Left renal cortex interstitium (tissue), 4 donors: ENCODE measurements at regions not wholly inside any gene's neighbourhood (a gene's known extent, or its start where the extent isn't known, plus 50 kb on each side); places are given as distances from the start of the nearest gene placed in this dataset.
"Not testable (repeated sequence)": the region's sequence is repeated elsewhere in the genome, so short reads cannot be mapped to it uniquely, and the experiment has no call there.

Experiments used
- DNase-seq, 4 donors: peaks; one replicate each; pipeline ENCODE4 v3.0.0-alpha.2; 2013; ENCODE audit warnings: low read depth in 4 of 4, low spot score in 2 of 4, missing footprints in 1 of 4

DNA sequence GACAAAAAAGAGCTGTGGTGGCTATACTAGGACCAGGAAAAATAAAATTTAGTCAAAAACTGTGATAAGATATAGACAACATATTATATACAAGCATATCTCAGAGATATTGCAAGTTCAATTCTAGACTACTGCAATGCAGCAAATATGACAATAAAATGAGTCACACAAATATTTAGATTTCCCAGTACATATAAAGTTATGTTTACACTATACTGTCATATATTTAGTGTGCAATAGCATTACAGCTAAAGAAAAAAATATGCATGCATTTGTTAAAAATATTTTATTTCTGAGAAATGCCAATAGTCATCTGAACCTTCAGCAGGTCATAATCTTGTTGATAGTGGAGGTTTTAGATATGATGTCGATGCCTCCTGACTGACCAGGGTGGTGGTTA, 72.1 kb downstream of the AKR1C4 start:
- DNase-seq = no peak

DNA sequence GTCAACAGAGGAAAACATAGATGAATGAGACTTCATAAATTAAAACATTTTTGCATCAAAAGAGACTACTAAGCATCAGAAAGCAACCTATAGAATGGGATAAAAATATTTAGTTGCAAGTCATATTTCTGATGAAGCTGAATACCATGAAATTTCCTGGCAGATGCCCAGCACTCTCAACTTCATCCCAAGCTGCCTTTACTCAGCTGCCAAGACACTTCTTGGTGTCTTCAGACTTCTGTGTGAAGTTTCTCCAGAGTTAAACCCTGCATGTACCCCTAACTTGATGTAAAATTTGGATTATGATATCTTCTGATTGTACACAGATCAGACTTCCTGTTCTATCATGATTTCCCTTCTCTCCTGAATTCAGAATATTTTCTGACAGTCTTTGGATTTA, 73.2 kb downstream of the AKR1C4 start:
- DNase-seq = no peak

DNA sequence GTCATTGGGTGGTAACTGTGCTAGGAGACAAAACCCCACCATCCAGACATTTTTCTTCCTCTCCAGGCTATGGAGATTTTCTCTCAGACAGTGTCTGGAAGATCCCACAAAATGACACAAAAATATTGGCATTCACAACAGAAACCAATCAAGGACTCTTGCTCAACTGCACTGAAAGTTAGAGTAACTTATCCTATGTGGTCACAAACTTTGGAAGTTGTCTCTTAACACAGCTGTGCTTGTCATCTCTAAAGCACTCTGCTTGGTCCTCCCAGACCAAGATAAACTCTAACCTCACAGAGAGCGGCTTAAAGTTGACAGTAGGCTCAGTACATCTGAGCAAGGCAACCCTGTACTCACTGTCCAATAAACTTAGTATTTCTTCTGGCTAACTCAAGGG, 74.9 kb downstream of the AKR1C4 start:
- no peak for DNase-seq

DNA sequence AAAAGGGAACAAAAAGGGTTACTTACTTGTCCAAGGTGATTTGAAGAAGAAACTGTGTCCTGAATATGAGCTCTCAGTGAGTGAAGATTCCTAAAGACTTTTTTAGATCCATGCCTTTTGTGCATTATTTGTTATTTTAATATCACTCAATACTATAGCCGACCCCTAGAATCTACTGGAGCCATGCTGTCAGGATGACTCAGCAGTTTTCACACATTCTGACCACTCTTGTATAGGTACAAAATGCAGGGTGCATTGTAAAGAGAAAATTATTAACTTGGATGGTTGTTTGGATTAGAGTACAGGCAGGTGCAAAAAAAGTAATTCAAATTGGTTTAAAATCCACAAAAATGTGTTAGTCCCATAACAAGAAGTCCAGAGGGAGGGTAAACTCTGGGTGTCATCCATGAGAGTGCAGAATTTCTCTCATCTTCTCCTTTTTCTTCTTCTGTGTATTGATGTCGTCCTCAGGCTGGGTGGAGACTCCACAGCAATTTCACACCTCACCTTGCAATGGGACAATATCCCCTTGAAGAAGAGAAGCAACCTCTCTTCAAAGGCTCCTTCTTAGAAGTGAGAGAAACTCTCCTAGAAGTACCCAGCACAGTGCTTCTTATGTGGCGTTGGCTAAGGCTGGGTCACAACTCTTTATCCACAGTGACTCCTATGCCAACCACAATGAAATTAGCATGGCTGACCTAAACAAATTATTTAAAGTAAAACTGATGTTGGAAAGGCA, 75.6 kb downstream of the AKR1C4 start:
- DNase-seq = no peak

DNA sequence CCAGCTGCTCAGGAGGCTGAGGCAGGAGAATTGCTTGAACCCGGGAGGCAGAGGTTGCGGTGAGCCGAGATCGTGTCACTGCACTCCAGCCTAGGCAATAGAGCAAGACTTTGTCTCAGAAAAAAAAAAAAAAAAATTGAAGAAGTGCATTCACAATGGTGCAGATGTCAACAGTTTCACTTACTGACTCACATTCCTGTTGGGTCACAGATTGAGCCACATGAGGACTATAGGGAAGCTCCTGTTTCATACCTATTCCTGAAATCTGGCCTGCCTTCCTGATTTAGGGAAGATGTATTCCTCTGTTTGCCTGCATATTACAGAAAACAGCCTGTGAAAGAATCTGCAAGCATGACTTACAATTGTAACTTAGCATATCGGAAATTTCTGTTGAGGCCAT, 78.2 kb downstream of the AKR1C4 start:
- no peak for DNase-seq

DNA sequence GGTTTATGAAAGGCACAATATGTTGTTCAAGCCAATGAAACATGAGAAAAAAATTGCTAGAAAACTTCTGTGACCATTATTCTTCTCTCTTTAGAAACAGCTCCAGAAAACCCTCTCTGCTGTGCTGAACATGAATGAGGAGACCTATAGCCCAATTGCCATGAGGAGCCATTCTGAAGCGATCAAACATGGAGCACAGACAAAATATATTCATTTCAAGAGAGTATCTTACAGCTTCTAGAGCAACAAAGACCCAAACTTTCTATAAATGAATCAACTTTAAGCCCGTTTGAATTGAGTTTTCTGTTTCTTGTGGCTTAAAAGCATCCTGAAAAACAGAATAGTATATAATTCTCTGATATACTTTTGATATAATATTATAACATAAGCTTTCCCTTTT, 83.4 kb upstream of the UCN3 start:
- no peak for DNase-seq

DNA sequence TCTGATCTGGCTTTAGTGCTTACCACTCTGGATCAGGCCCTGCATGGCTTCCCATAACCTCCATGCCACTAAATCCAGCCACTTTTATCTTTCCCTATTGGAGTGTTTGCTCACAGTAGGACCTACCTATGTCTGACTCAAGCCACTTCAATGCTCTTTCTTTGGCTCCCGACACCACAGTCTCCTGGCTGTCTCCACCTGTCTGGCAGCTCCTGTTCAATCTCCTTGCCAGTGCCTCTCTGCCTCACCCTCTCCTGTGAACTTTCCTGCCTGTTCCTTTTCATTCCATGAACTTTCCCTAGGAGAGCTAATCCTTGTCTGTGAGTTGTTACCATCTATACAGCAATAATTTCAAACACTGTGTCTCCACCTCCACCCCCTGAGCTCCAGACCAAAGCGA, 82.6 kb upstream of the UCN3 start:
- no peak for DNase-seq

DNA sequence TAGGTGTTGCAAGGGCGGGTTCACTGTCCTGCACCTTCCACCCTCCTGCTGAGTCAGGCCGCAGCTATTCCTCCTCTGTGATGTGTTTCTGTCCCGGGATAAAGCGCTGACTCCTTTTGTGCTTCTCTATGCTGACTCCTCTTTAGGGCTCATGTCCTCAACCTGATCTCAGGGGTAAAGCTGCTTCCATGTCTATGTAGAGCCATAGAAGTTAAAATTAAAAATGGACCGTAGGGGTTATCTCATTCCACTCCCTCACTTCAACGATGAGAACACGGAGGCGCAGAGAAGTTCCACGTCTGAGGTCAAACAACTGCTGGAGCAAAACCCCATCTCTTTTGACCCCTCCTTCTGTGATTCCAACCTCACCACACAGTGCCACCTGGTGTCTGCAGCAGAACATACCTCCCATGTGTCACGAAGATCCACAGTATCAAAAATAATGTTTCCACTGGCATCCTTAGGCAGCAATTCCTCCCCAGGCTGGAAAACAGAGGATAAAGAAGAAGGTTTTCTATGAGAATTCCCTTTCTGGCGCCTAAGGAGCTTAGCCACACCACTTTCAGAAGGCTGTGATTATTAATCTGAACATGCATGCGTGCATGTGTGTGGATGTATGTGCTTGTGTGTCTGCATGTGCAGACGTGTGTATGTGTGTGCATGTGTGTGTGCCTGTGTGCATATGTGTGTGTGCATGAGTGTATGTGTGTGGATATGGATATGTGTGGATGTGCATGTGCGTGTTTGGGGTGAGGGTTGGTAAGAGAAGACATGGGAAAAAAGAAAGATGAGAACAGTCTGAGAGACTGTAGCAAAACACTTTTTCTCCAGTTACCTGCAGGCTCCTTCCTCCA, 81.2 kb upstream of the UCN3 start:
- DNase-seq = peak in 2 of 4 donors; percentile 24 to 50

DNA sequence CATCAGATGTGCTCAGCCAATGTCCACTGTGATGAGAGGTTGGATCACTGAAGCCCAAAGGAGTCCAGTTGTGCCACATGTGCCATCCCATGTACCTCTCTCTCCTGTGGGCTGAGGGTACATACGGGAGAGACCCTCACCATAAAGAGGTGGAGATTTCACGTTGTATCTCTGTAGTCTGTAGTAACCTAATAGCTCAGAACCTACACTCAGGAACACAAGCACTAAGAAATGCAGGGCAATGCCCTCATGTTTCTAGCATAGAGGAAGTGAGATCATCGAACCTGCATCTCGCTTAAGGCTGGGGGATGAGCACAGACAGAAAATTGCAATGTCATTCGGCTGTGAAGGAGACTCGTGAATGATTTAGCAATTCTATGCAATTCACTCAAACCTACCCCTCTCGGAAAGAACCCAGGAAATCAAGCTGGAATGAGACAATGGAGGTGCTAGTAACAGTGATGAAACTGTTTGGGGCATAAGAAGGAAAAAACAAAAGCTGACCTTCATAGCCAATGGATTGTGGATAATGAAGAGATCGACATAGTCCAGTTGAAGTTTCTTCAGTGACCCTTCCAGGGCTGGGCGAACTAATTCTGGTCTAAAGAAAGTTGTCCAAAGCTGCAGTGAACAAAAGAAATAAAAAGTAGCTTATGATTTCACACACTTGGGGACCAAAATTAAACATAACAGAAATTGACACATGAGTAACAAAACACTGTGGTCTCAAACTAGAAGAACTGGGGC, 80.3 kb upstream of the UCN3 start:
- DNase-seq = no peak

DNA sequence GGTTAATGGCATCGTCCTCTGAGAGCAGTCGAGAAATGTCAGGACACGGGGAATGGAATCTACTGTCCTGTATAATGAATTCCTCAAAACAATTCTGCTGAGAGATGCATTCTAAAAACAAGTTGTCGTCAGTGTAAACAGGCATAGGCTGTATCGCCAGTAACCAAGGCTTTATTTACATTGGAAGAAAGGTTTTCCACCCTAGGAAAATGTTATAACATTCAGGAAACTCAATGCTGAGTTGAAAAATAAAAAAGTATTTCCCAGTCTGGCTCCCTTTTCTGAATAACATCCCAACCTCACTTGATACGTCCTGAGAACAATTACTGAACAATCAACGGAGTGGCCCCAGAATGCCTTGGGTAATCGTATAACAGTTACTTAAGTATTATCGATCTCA, 79.6 kb upstream of the UCN3 start:
- no peak for DNase-seq

DNA sequence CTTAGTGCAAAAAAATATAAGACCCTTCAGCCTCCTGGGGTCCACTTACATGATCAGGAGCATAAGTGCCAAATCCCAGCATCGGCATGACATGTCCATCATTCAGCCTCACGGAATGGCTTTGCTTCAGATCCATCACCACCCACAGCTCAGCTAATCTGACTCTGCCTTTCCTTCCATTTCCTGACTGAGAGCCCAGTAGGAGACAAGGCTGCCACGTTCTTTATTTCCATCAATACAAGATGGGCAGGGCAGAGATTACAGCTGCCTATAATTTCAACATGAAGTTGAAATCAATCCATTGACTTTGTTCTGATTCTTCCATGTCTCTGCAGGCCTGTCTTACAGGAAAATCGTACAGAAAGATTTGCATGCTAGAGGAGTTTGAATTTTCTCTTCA, 76.4 kb upstream of the UCN3 start:
- DNase-seq = no peak

DNA sequence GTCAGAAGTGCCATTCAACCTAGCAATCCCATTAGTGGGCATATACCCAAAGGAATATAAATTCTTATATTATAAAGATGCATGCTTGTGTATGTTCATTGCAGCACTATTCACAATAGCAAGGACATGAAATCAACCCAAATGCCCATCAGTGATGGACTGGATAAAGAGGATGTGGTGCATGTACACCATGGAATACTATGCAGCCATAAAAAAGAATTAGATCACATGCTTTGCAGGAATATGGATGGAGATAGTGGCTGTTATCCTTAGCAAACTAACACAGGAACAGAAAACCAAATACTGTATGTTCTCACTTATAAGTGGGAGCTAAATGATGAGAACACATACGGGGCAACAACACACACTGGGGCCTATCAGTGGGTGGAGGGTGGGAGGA, 75.5 kb upstream of the UCN3 start:
- not testable (repeated sequence) for DNase-seq

DNA sequence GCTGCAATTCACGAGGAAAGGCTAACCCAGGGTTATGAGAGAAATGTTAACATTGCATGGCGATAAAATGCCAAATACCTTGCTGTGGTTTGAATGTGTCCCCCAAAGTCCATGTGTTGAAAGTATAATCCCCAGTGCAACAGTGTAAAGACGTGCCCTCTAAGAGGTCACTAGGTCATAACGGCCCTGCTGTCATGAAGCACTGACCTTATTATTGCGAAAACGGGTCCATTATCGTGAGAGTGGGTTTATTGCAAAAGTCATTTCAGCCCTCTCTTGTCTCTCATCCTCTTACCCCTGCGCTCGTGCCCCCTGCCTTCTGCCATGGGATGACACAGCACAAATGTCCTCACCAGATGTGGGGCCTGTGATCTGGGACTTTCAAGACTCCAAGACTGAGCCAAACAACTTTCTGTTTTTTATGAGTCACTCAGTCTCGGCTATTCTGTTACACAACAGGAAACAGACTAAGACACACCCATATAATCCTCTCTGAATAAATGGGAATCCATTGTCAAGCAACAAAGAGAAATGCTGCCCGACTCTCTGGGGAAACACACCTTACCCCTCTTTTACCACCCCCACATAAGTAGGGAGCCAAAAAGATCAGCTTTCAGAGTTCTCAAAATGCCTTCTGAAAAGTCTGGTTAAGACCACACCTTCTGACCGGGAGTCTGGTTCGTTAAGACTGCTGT, 73.1 kb upstream of the UCN3 start:
- no peak for DNase-seq

DNA sequence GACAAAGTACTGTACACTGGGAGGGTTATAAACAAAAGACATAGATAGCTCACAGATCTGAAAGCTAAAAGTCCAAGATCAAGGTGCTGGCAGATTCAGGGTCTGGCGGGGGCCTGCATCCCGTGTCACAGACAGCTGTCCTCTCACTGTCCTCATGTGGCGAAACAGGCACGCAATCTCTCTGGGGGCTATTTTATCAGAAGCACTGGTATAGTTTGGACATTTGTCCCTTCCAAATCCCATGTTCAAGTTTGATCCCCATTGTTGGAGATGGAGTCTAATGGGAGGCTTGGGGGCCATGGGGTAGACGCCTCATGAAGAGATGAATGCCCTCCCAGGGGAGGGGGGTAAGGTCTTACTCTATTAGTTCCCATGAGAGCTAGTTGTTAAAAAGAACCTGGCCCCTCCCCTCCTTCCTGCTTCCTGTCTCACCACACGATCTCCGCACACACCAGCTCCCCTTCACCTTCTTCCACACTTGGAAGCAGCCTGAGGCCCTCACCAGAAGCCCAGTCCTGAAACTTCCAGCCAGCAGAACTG, 72.5 kb upstream of the UCN3 start:
- no peak for DNase-seq

DNA sequence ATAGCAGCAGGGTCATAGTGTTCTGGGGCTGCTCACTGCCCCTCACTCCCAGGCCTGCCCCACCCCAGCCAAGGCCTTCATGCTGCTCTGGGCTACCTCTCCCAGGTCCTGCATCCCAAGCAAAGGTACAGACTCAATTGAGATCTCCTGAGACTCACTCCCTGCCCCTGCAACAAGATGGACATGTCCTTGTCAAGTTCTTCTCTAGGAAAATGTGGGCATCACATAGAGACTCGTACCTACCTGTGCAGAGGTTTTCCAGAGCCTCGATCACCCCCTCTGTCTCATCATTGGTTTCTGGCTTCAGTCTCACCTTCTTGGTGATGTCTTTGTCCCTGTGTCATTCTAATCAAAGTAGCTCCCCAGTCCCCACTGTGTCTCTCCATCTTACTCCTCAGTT, 71.8 kb upstream of the UCN3 start:
- not testable (repeated sequence) for DNase-seq

DNA sequence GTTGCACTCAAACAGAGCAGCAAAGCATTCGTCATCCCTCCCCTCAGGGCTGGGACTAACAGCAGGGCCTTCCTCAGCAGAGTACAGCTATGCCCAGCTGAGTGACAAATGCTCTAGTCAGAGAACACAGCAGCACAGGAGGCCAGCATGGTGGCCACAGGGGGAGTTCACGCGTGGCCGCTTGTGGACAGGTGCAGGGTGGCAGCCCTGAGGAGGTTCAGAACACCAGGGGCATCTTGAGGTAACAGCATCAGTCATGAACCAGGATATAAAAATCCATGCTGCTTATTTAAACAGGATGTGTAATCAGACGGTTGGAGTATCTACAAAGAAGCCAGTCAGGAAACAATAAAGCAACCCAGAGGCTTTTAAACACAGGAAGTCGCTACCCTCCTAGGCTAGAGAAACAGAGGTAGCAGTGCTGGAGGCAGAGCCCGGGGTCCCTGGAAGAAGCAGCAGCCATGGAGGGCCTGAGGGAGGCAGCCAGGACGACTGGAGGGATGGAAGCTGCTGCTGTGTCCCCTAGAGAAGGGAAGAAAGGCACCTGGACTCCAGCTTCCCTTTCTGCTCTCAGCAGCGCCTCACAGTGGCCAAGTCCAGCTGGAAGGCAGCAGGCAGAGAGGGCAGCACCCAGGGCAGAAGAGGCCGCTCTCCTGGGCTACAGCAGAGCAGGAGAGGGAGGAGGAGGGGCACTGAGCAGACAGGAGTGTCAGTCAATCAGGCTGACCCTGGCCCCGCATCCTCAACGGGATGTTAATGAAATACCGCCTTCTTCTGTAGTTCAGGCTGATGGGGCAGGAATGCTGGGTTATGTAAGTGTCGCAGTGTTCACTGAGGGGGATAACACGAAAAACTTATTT, 70.8 kb upstream of the UCN3 start:
- DNase-seq = no peak

DNA sequence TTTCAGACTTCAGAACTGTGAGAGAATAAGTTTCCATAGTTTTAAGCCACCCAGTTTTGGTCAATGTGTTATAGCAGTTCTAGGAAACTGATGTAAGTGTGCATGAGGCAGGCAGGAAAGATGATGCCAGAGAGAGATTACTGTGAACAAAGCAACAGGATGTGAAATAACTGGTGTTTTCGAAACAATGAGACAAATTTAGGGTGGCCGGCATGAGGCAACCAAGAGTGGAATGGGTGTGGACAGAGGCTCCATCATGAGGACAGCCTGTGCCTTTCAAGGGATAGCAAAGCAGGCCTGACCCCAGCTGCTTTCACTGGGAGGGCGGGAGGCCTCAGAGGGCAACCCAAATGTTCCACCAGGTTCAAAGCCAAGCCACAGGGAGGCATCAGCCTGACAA, 67.3 kb upstream of the UCN3 start:
- DNase-seq = no peak

DNA sequence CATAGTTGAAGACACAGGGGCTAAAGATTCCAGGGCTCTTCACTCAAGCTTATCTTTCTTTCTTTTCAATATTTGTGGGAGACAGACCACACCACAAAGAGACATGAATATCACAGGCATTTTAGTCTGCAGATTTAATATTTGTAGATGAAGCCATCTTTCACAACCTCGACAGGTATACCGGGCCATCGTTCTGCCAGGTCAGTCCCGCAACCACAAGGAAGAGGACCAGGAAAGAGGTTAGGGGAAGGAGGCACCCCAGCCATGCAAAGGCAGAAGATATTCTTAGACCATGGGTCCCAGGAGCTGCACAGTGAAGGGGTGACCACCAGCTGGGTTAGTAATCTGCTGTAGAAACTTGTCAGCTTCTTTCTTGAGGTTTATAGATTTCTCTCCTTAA, 66.8 kb upstream of the UCN3 start:
- no peak for DNase-seq

DNA sequence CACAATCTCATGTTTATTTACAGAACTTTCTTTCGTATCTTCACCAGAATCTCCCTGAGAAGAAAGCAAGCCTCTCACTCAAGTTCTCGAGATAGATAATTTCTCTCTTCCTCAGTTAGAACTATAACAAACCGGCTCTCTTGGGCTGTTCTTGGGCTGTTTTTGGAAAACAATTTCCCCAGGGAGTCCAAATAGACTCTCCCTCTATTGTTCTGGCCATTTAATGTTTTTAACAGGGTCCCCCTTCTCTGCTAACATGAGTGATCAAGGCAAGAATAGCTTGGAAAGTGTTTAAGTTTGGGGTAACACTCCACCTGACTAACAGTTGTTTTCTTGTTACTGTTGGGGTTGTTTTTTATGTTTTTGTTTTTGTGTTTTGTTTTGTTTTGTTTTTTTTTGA, 64.8 kb upstream of the UCN3 start:
- DNase-seq = no peak

DNA sequence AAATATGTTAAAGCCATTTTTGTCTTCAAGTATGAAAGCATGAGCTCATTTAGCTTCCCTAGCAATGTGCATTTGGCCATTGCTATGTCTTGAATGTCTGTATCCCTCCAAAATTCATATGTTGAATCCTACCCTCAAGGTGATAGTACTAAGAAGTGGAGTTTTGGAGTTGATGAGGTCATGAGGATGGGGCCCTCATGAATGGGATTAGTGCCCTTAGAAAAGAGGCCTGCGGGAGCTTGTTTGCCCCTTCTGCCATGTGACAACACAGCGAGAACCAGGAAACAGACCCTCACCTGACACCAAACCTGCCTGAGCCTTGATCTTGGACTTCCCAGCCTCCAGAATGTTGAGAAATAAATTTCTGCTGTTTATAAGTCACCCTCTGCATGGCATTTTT, 61.3 kb upstream of the UCN3 start:
- DNase-seq = no peak
